ENCODE measurements at regions not wholly inside any gene's neighbourhood (a gene's known extent, or its start where the extent isn't known, plus 50 kb on each side); places are given as distances from the start of the nearest gene placed in this dataset.

DNA sequence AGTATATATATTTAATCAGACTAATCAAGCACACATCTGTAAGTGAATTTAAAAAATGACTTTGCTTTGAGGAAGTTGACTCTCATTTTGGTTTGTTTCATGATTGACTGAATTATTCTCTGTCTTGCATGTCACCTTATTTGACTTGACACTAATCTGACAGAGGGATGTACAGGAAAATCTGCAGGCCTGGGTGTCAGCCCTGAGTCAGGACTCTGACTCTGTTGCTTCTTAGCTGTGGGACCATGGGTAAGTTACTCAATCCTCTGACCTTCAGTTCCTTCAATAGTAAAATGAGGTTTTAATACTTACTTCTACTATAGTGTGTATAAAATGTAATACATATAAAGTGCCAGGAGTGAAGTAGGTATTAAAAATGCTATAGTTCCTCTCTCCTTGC lies 415.9 kb downstream of the ARHGEF28 start:
- in situ Hi-C loops (cut with MboI) = no loop called here
- H3K36me3 ChIP-seq (ENCODE audit: control insufficient read depth in 2 of 2, insufficient read depth in 2 of 2, low read length in 1 of 2) = no peaks in the 10 kb centered on the region
- H3K4me1 ChIP-seq (ENCODE audit: control insufficient read depth, insufficient read depth, low read length) = no peaks in the 10 kb centered on the region
- ChIA-PET RAD21 (ENCODE audit: unreplicated experiment) (no interaction called here), CTCF (no interaction called here), SMC1A (ENCODE audit: uncharacterized antibody, unreplicated experiment) (interaction anchor here (0.6 to 1.0 kb wide), 2 partner anchors 14 to 491 kb away, joined by 3 to 4 read pairs; no protein-coding TSS in a partner anchor), POLR2A (no interaction called here)
- H3K4me2 ChIP-seq (ENCODE audit: control insufficient read depth, insufficient read depth) = no peak overlapping the region
- H3K4me3 ChIP-seq = no peak overlapping the region
- H3K27ac ChIP-seq (ENCODE audit: control insufficient read depth, insufficient read depth) = no peak overlapping the region
- H3K27me3 ChIP-seq (replicated peaks in 1 of 2; ENCODE audit: control insufficient read depth in 2 of 2, insufficient read depth in 2 of 2, low read length in 1 of 2) = no peaks in the 10 kb centered on the region
- no peaks in the 10 kb centered on the region for H3K79me2 ChIP-seq (ENCODE audit: control insufficient read depth, insufficient read depth, low read length)
- H3K9me3 ChIP-seq (replicated peaks; ENCODE audit: control insufficient read depth, insufficient read depth, low read length) = no peaks in the 10 kb centered on the region
- ATAC-seq (no peak), DNase-seq (ENCODE audit: low read depth, low spot score) (no peak), FAIRE-seq (no peak)
- no peaks in the 10 kb centered on the region for H4K20me1 ChIP-seq (ENCODE audit: control insufficient read depth, insufficient read depth)
- no peak overlapping the region for H3K9ac ChIP-seq (ENCODE audit: control insufficient read depth, insufficient read depth, low read length)
- BruUV-seq (replicated peaks) = no TSS peak
- H2AFZ ChIP-seq (ENCODE audit: control insufficient read depth, low read depth, low read length) = no peak overlapping the region
- intact Hi-C loops (cut with micrococcal nuclease; ENCODE audit: unreplicated experiment) = no loop called here
- TF ChIP-seq ZSCAN29 (IDR thresholded peaks at IDR 0.05) = no peak
- TF ChIP-seq RAD51 (IDR thresholded peaks at IDR 0.05) = no peak
- no peak for TF ChIP-seq DPF2 (IDR thresholded peaks at IDR 0.05)
- TF ChIP-seq NR2C1 (IDR thresholded peaks at IDR 0.05) = no peak
- TF ChIP-seq, protein P1, sequence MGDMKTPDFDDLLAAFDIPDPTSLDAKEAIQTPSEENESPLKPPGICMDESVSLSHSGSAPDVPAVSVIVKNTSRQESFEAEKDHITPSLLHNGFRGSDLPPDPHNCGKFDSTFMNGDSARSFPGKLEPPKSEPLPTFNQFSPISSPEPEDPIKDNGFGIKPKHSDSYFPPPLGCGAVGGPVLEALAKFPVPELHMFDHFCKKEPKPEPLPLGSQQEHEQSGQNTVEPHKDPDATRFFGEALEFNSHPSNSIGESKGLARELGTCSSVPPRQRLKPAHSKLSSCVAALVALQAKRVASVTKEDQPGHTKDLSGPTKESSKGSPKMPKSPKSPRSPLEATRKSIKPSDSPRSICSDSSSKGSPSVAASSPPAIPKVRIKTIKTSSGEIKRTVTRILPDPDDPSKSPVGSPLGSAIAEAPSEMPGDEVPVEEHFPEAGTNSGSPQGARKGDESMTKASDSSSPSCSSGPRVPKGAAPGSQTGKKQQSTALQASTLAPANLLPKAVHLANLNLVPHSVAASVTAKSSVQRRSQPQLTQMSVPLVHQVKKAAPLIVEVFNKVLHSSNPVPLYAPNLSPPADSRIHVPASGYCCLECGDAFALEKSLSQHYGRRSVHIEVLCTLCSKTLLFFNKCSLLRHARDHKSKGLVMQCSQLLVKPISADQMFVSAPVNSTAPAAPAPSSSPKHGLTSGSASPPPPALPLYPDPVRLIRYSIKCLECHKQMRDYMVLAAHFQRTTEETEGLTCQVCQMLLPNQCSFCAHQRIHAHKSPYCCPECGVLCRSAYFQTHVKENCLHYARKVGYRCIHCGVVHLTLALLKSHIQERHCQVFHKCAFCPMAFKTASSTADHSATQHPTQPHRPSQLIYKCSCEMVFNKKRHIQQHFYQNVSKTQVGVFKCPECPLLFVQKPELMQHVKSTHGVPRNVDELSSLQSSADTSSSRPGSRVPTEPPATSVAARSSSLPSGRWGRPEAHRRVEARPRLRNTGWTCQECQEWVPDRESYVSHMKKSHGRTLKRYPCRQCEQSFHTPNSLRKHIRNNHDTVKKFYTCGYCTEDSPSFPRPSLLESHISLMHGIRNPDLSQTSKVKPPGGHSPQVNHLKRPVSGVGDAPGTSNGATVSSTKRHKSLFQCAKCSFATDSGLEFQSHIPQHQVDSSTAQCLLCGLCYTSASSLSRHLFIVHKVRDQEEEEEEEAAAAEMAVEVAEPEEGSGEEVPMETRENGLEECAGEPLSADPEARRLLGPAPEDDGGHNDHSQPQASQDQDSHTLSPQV (IDR thresholded peaks at IDR 0.05) = no peak
- TF ChIP-seq, protein P2, sequence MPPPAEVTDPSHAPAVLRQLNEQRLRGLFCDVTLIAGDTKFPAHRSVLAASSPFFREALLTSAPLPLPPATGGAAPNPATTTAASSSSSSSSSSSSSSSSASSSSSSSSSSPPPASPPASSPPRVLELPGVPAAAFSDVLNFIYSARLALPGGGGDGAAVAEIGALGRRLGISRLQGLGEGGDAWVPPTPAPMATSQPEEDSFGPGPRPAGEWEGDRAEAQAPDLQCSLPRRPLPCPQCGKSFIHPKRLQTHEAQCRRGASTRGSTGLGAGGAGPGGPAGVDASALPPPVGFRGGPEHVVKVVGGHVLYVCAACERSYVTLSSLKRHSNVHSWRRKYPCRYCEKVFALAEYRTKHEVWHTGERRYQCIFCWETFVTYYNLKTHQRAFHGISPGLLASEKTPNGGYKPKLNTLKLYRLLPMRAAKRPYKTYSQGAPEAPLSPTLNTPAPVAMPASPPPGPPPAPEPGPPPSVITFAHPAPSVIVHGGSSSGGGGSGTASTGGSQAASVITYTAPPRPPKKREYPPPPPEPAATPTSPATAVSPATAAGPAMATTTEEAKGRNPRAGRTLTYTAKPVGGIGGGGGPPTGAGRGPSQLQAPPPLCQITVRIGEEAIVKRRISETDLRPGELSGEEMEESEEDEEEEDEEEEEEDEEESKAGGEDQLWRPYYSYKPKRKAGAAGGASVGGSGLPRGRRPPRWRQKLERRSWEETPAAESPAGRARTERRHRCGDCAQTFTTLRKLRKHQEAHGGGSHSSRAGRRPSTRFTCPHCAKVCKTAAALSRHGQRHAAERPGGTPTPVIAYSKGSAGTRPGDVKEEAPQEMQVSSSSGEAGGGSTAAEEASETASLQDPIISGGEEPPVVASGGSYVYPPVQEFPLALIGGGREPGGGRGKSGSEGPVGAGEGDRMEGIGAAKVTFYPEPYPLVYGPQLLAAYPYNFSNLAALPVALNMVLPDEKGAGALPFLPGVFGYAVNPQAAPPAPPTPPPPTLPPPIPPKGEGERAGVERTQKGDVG (CRISPR knock-in tag; IDR thresholded peaks at IDR 0.05) = no peak
- TF ChIP-seq, protein P3, sequence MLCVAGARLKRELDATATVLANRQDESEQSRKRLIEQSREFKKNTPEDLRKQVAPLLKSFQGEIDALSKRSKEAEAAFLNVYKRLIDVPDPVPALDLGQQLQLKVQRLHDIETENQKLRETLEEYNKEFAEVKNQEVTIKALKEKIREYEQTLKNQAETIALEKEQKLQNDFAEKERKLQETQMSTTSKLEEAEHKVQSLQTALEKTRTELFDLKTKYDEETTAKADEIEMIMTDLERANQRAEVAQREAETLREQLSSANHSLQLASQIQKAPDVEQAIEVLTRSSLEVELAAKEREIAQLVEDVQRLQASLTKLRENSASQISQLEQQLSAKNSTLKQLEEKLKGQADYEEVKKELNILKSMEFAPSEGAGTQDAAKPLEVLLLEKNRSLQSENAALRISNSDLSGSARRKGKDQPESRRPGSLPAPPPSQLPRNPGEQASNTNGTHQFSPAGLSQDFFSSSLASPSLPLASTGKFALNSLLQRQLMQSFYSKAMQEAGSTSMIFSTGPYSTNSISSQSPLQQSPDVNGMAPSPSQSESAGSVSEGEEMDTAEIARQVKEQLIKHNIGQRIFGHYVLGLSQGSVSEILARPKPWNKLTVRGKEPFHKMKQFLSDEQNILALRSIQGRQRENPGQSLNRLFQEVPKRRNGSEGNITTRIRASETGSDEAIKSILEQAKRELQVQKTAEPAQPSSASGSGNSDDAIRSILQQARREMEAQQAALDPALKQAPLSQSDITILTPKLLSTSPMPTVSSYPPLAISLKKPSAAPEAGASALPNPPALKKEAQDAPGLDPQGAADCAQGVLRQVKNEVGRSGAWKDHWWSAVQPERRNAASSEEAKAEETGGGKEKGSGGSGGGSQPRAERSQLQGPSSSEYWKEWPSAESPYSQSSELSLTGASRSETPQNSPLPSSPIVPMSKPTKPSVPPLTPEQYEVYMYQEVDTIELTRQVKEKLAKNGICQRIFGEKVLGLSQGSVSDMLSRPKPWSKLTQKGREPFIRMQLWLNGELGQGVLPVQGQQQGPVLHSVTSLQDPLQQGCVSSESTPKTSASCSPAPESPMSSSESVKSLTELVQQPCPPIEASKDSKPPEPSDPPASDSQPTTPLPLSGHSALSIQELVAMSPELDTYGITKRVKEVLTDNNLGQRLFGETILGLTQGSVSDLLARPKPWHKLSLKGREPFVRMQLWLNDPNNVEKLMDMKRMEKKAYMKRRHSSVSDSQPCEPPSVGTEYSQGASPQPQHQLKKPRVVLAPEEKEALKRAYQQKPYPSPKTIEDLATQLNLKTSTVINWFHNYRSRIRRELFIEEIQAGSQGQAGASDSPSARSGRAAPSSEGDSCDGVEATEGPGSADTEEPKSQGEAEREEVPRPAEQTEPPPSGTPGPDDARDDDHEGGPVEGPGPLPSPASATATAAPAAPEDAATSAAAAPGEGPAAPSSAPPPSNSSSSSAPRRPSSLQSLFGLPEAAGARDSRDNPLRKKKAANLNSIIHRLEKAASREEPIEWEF (IDR thresholded peaks at IDR 0.05; ENCODE audit: insufficient replicate concordance, low read depth, low read length) = no peak
- no peak for TF ChIP-seq TAF1 (IDR thresholded peaks at IDR 0.05; ENCODE audit: borderline replicate concordance, low read depth, low read length)
- TF ChIP-seq, protein P4, sequence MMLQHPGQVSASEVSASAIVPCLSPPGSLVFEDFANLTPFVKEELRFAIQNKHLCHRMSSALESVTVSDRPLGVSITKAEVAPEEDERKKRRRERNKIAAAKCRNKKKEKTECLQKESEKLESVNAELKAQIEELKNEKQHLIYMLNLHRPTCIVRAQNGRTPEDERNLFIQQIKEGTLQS (IDR thresholded peaks at IDR 0.05; ENCODE audit: borderline replicate concordance, extremely low read depth, low read depth, low read length) = no peak
- TF ChIP-seq CHD2 (IDR thresholded peaks at IDR 0.05; ENCODE audit: borderline replicate concordance, low read depth, low read length) = no peak
- no peak for TF ChIP-seq POU2F2 (IDR thresholded peaks at IDR 0.05; ENCODE audit: borderline replicate concordance, low read depth, low read length)
- no peak for TF ChIP-seq SP1 (IDR thresholded peaks at IDR 0.05; ENCODE audit: low read depth, low read length)
- TF ChIP-seq ESRRA (IDR thresholded peaks at IDR 0.05; ENCODE audit: low read length) = no peak
